ENCODE measurements at regions not wholly inside any gene's neighbourhood (a gene's known extent, or its start where the extent isn't known, plus 50 kb on each side); places are given as distances from the start of the nearest gene placed in this dataset.
"Not testable (repeated sequence)": the region's sequence is repeated elsewhere in the genome, so short reads cannot be mapped to it uniquely, and the experiment has no call there.

DNA sequence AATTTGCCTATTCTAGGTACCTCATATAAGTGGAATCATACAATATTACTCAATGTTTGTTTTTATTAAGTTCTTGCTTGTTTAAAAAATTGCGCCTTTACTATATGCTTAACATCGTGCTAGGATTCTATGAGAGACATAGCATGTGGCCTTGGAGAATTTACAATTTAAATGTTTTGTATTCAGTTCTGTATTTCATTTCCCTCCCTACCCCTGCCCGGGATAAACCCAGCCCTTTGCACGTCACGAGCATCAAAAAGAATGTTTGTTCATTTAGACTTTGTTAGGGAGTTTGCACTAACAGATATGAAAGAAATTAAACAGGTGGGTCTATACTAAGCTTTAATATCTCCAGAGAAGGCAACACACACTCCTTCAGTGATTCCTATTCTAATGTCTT is 75.7 kb downstream of the C18orf54 start:
- DNase-seq: no peak

DNA sequence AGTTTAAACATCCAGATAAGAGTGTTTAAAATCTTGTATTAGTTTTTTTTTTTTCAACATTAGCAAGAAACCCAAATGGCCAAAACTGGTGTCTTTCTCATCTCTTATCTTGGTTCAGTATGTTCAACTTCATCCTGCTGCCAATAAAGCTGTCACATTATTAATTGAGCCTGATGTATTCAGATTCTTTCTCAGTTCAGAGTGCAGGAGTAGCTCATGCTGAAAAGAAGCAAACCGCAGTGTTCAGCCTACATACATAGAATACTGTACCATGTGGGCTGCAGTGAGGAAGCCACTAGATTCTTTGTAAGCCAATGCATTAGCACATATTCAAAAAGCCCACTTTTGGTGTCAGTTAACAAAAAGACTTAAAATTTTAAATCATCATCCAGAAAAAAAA is 76.2 kb downstream of the C18orf54 start:
- no peak for DNase-seq

DNA sequence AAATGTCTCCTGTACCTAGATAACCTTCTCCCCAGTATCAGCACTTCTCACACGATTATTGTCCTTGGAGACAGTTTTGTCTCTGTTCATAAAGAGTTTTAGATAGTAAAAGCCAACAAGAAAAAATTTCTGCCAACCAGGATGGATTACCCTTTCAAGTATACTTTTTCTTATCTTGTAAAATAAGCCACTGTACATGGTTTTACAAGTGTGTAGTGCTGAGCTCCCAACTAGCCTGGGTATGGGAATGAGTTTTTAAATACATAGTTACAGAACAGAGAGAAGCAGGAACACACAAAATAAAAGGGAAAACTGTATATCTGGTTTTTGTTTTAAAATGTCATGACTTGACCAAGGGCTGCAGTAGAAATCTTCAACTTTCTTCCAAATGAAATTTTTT is 76.7 kb downstream of the C18orf54 start:
- no peak for DNase-seq

DNA sequence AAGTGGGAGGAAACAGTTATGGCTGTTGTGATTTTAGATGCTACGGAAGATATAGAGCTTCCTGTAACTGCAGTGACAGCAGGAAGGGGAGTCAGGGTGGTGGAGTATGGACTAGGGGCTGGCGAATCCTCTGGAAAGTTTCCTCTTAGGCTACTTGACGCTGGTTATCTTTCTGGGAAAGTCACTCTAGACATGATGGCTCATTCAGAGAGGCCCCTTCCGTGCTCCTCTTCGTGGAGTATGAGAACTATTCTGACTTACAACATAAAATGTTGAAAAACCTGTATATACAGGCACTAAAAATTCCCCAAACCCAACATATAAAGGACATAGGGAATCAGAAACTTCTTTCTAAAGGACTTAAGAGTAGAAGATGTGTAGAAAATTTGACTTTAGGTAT is 78.8 kb downstream of the C18orf54 start:
- no peak for DNase-seq

DNA sequence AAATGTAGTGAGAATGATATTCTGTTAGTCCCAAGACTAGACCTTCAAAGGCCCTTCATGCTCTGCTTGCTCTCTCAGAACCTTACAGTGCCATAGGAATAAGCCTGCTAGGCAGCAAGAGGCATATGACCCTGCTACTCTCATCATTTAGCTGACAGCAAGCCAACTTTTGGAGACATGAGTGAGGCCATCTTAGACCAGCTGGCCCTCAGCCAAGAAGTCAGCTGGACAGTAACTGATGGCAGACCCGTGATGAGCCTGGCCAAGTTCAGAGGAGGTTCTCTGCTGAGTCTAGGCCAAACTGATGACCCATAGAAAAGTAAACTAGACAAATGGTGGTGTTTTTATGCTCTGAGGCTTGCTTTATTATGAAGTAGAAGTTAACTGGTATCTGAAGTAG is 82.6 kb downstream of the C18orf54 start:
- no peak for DNase-seq

DNA sequence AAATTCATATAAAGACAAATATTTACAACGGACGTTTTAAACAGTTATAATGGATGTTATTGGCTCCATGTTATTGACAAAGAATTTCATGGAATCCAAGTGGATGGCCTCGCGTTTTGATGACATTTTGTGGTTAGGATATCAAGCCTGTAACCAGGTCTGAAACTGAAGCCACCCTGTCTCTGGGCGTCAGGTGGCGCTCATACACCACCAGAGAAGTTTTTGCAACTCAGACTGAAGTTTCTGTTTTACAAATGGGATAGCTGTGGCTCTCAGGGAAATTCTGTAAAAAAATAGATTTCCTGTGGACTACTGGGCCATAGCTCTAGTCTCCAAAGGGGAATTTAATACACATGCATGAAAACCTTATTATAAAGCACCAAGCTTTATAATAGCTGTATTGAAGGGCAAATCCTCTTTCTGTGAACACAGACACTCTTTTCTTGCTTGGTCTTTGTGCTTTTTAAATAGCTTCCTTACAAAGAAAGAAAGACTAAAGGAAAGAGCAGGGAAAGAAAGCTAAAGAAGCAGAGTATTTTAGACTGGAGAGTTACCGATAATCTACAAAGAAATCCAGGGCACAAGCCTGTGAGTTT is 86.7 kb downstream of the C18orf54 start:
- peak; percentile 2 for DNase-seq

DNA sequence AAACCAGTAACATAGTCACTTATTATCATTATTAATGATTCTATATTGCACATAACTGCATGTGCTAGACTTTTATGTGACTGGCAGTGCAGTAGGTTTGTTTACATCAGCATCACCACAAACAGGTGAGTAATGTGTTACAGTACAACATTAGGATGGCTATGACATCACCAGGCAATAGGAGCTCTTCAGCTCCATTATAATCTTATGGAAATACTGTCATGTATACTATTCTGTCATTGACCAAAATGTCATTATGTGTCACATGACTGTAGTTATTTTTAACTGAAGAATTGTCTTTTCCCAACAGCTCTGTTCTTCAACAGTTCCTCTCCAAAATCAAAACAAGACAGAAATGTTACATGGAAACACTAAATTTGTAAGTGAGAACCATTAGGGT is 96.3 kb downstream of the C18orf54 start:
- DNase-seq: no peak

DNA sequence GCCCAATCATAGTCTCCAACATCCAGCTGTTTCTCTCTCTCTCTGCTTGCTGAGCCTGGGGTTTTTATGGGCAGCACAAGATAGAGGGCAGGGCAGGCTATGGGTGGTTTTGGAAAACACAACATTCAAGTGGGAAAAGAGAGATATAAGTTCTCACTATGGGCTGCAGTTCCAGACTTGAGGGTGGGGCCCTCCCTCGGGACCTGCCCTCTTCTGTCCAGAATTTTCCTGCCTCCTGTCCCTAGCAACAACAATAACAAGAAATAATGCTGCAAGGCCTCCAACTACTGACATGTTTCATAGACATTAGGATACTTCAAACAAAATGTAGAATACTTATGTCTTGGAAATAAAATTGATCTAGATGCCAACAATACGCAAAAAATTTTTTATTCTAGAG is 107.8 kb downstream of the C18orf54 start:
- no peak for DNase-seq

DNA sequence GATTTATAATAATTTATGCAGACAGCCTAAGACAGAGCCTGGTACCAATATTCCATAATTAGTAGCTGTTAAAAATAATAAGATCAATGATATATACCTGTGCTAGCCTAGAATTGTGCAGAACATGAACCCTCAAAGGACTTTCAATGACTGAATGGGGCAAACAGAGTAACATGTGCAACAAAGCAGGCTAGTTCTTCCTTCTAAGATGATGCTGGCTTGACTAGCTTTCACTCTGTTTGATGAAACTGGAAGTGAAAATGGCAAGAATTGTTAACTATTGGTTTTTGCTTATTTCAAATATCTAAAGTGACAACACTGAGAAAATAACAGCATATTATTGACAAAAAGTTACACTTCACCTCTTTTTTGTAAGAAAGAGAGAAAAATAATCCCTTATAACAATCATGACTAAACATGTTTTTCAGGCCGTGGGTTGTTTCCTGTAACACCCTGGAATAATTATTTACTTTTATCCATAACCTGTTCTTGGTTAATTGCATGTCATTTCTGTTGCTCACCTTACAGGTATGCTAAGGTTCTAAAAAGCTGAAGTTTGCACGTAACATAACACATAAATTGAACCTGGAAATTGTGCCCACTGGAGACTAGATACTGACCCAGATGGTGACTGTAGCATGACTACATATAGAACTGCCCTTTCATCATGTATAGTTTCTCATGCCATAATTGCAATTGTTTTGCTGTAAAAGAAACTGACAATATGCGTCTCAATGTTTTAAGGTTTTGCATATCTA is 108.7 kb downstream of the C18orf54 start:
- no peak for DNase-seq

DNA sequence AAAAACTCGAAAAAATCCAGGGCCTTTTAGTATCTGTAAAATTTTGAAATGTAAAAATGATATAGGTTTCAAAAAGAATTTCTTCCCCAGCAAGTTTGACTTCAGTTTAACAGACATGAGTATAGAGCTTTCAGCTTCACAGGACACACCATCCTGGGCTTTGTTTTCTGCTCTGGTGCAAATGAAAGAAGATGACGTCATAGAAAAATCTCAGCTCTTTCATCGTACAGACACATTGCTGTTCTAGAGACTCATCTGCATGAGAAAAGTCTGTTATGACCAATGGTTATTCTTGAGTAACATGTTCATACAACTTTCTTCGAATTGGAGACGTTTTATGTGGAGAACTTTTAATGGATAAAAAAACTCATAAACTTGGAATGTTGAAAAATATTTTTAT is 111.7 kb upstream of the DYNAP start:
- no peak for DNase-seq

DNA sequence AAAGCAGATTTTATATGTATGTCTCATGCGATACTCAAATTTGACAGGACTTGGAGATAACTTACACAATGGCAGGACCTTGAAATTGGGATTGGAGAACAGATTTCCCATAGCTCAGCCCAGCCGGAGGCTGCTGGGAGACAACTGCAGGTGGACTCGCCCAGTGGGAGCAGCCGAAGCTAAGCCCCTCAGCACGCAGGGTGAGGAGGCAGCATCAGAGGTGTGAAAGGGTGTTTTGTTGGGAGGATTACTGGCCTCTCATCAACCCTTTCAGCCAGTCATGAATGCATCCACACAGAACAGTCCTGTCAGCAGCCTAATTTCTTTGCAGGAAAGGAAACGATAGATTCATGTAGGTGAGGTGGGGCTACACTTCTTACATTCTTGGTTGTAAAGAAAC is 110.4 kb upstream of the DYNAP start:
- DNase-seq: no peak

DNA sequence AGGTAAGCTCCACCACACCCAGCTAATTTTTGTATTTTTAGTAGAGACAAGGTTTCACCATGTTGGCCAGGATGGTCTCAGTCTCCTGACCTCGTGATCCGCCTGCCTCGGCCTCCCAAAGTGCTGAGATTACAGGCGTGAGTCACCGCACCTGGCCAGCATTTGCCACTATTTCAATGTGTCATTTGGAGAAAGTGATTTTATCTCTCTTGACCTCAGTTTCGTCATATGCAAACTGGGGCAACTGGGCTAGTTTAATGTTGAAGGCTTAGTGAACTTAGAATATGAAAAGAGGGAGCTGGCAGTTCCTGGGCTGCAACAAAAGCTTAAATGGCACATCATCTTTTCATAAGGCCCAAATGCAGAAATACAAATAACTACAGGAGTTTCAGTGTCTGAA is 88.6 kb upstream of the DYNAP start:
- not testable (repeated sequence) for DNase-seq

DNA sequence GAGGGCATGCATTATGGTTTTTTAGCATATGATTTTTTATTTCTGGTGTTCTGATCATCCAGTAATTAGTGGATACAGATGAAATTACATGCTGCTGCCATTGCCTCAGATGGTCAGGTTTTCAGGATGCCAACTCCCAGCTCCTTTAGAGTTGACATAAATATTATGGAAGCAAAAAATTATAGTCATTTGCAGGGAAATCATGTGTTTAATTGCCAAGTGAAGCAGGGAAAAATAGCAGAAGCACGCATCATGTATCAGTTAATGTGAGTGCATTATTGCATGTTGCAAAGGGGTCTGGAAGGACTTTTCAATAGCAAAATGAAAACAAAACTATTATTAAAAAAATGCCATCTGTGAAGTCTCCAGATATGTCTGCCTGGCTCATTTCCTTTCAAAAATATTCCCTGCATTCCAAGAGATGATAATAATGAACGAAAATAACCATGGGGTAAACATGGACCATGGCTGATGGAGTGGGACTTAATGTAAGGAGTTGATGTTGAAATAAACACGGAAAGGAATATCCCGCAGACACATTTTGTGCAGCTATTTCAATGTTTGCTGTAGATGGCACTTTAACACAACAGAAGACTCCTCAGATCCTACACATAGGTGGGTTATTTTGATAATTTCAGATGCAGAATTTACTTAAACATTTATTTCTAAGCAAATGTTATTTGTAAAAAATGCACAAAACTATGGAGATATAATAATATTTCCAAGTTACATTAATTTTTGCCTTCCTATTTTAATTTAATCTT is 87.7 kb upstream of the DYNAP start:
- DNase-seq: no peak

DNA sequence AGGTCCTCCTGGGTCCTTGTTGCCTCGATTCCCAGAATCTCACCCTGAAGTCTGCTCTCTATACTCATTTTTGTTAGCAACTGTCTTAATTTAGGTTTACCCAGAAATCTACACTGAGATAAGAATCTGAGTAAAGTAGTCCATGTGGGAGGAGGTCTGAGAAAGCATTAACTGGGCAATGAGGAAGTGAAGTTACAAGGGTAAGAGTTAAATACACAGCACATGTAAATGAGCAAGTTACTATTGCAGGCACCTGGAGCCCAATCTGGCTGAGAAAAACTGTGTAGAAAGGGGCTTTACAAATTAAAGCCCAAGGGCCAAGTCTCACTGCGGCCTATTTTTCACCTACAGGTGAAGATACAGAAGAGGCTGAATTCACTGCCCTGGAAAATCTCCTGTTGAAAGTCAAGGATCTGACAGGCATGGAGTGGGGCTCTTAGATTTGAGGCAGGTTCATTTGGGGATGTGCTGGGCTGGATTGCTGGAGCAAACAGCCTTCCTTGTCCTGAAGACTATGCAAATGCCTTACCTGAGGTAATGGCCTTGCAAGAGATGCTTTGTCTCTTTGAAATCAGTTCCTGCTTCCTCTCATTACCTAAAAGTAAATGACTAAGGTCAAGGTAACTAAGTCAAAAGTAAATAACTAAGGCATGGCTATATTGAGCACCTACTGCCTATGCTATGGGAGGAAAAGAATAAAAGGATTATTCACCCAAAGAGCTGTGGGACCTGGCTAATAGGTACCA is 84.4 kb upstream of the DYNAP start:
- DNase-seq: no peak

DNA sequence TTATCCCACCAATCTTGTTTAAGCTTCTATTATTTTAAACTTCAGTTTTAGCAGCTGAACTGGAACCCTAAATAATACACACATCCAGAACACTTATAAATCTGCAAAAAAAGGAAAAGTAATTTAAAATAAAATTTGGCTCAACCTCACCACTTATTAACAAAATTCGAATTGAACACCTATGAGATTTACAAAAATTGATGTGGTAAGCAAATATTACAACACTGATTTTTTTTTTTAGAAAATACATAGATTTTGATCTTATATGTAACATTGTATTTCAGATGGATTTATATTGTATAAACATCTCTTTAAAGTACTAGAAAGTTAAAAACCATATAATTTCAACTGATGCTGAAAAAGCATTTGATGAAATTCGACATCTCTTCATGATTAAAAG is 81.3 kb upstream of the DYNAP start:
- no peak for DNase-seq

DNA sequence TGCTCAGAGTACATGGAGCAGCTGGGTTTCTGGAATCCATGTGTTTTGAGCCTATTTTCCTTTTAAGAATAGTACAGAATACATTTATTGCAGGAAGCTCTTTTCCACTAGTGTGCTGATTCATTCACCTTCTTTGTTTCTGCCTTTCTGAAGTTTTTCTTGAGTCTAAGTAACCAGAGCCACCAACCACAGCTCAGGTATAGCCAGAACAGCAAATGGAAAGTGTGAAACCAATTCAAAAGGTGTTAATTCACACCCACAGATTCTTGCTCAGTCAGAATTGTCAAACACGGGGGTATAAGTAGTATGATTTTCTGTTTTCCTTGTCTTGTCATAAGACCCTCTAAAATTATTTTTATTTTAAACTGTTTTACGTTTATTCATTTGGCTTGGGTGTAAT is 75.9 kb upstream of the DYNAP start:
- DNase-seq: no peak

DNA sequence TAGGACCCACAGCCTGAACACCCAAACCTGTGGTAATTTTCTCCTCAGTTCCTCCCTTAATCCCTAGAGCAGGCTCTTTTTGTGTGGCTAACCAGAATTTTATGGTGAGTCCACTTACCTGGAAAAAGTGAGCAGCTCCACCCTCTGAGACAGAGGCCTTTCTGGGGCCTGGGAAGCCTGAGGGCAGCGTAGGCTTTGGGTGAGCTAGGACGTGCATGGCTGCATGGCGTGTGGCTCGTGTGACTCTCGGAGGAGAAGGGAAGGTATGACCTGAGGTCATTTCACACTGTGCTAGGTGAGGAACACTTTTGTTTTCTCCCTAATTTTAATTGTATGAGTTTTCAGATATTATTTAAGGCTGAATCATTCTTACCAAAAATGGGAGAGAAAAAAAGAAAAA is 73.5 kb upstream of the DYNAP start:
- DNase-seq: no peak

DNA sequence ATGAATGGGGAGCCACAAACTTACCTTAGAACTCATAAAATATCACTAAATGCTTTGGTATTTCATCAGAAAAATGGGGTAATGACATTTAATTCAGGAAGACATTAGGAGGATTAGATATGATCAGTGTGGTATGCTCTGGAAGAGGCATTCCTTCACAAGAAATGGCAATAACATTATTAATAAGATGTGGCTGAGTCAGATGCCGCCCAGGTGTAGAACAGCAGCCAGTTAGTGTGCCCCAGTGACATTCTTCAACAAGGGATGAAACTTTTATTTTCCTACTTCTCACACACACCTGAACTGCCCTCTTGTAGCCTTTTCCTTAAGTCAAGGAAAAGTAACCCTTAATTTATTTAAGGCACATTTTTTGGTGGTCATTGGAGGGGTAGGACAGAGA is 69.2 kb upstream of the DYNAP start:
- DNase-seq: no peak

DNA sequence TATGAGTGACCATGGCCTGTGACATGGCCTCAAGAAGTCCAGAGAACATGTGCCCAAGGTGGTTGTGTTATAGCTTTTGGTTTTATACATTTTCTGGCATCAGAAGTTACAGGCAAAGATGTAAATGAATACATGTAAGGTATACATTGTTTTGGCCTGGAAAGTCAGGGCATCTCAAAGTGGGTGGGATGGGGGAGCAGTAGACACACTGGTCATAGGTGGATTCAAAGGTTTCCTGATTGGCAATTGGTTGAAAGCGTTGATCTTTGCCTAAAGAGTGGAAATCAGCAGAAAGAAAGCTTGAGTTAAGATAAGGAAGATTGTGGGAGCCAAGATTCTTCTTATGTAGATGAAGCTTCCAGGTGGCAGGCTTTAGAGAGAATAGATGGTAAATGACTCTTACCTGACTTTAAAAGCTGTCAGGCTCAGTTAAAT is 62.1 kb upstream of the DYNAP start:
- no peak for DNase-seq

DNA sequence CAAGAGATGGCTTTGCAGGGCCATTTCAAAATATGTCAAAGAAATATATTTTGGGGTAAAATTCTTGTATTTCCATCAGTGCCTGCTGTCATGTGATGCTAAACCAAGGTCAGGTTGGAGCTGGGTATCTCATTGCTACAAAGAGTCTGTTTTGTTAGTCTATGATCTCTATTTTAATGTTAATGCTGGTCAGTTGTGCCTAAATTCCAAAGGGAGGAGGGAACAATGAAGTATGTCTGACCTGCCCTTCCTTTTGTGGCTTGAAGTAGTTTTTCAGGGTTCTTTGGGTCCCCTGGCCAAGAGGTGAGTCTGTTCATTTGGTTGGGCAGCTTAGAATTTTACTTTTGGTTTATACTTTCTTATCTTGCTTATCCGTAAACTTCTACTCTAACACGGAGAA is 61.6 kb upstream of the DYNAP start:
- no peak for DNase-seq

DNA sequence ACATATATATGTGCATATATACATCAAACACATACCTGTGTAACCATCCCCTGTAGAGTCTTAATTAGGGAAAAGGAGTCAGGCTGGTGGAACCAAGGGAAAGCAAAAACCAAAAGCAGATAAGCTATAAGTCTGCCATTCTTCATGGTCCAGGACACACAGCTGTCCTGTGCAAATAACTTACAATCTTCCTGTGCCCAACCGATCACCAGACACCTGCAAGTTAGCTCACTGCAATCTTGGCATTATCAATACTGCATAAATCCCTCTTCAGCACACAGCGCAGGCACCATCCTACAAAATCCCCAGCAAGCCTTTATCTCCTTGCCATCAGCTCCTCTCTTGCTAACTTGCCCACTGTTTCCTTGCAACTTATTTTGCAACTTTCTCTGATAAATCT is 60.8 kb upstream of the DYNAP start:
- no peak for DNase-seq

DNA sequence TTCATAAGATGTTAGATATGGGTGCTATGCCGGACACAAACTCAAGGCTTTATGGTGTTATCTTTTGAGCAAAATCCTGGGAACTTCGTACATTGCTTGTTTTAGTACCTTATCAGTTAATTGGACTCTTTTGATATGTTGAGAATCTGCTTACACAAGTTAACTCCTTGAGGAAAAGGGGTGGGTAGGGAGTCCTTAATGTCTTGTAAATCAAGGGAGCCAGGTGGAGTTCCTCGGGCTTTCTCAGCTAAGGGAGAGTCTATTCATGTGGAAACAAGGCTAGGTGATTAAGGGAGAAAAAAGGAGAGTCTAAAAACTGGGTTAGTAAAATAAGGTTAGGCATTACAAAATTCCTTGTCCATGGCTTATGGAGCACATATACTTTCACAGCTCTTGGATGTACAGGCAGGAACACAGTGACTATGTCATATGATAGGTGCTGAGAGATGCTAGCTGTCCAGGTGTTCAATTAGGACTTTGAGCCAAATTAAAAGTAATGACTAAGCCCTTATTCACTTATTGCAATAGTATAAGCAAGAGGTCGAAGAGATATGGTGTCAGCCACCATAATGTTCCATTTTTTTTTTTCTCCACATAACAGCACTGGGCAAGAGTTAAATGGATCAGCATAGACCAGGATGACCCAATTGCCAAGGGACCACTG is 59.5 kb upstream of the DYNAP start:
- DNase-seq: no peak

DNA sequence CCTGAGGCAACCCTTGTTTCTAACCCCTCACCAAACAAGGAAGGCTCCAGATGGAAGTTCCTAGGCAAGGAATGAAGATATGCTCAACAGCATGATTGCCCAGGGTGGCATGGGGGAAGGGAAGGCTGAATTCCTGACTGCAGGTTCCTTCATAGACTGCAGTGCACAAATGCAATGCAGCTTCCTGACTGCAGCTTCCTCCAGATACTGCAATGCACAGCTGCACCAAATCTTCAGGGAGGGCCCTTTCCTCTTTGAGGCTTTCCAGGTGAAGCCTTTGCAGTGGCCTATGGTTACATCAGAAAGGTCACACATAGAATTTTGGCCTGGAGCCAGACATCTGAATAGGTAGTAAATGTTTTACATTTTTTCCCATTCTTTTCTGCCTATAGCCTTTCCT is 58.8 kb upstream of the DYNAP start:
- no peak for DNase-seq
